H9 (cell line): ENCODE measurements at regions not wholly inside any gene's neighbourhood (a gene's known extent, or its start where the extent isn't known, plus 50 kb on each side); places are given as distances from the start of the nearest gene placed in this dataset.

Source experiments
- DNase-seq: peaks from one replicate; pipeline ENCODE4 v3.0.0-alpha.2; 2017
- H2AFZ ChIP-seq: one replicate; pipeline ENCODE4 v1.6.1; 2013; ENCODE audit warnings: mild to moderate bottlenecking, low read length, control low read depth, moderate library complexity
- H2AK5ac ChIP-seq: 2 replicates; pipeline ENCODE4 v1.6.1; 2013; ENCODE audit warnings: low read length, control low read depth, mixed read lengths; ENCODE audit not compliant: insufficient read length
- H2BK120ac ChIP-seq: one replicate; pipeline ENCODE4 v1.6.1; 2013; ENCODE audit warnings: low read depth, mild to moderate bottlenecking, low read length, control low read depth, inconsistent platforms; ENCODE audit not compliant: poor library complexity, severe bottlenecking
- H2BK12ac ChIP-seq: 2 replicates; pipeline ENCODE4 v1.6.1; 2013; ENCODE audit warnings: low read length, control low read depth, mixed read lengths, low read depth; ENCODE audit not compliant: insufficient read length
- H2BK15ac ChIP-seq: 2 replicates; pipeline ENCODE4 v1.6.1; 2013; ENCODE audit warnings: low read depth, low read length, control low read depth
- H2BK20ac ChIP-seq: one replicate; pipeline ENCODE4 v1.6.1; 2013; ENCODE audit warnings: low read depth, mild to moderate bottlenecking, low read length, control low read depth, inconsistent platforms; ENCODE audit not compliant: poor library complexity, severe bottlenecking
- H2BK5ac ChIP-seq: 2 replicates; pipeline ENCODE4 v1.6.1; 2013; ENCODE audit warnings: low read length, control low read depth, mixed read lengths; ENCODE audit not compliant: insufficient read length
- H3K14ac ChIP-seq: 2 replicates; pipeline ENCODE4 v1.6.1; 2013; ENCODE audit warnings: low read length, control low read depth; ENCODE audit not compliant: insufficient read depth
- H3K18ac ChIP-seq: 2 replicates; pipeline ENCODE4 v1.6.1; 2013; ENCODE audit warnings: low read depth, mild to moderate bottlenecking, mixed read lengths, low read length, control low read depth; ENCODE audit not compliant: insufficient read length
- H3K23ac ChIP-seq: 2 replicates; pipeline ENCODE4 v1.6.1; 2013; ENCODE audit warnings: low read length, control low read depth, mixed read lengths, low read depth; ENCODE audit not compliant: insufficient read length
- H3K23me2 ChIP-seq: 2 replicates; pipeline ENCODE4 v1.6.1; 2013; ENCODE audit warnings: low read depth, mild to moderate bottlenecking, mixed read lengths, low read length, control low read depth; ENCODE audit not compliant: insufficient read length, poor library complexity, severe bottlenecking
- H3K27ac ChIP-seq: 2 replicates; pipeline ENCODE4 v1.5.1; 2013; ENCODE audit warnings: low read length, control low read depth, mixed read lengths, low read depth; ENCODE audit not compliant: insufficient read length
- H3K27me3 ChIP-seq: 2 replicates; pipeline ENCODE4 v1.6.1; 2013; ENCODE audit warnings: low read length, control low read depth, inconsistent platforms; ENCODE audit not compliant: insufficient read depth
- H3K4ac ChIP-seq: 2 replicates; pipeline ENCODE4 v1.6.1; 2013; ENCODE audit warnings: low read depth, mild to moderate bottlenecking, control low read depth, inconsistent platforms, low read length, moderate library complexity
- H3K4me1 ChIP-seq: 2 replicates; pipeline ENCODE4 v1.6.1; 2013; ENCODE audit warnings: low read length, control low read depth, inconsistent platforms; ENCODE audit not compliant: insufficient read depth
- H3K4me2 ChIP-seq: 2 replicates; pipeline ENCODE4 v1.6.1; 2013; ENCODE audit warnings: low read length, control low read depth, mixed read lengths; ENCODE audit not compliant: insufficient read length, insufficient read depth
- H3K56ac ChIP-seq: 2 replicates; pipeline ENCODE4 v1.6.1; 2013; ENCODE audit warnings: low read depth, mild to moderate bottlenecking, mixed read lengths, low read length, control low read depth; ENCODE audit not compliant: insufficient read length
- H3K79me1 ChIP-seq: 2 replicates; pipeline ENCODE4 v1.6.1; 2013; ENCODE audit warnings: low read depth, mild to moderate bottlenecking, moderate library complexity, low read length, control low read depth, inconsistent platforms; ENCODE audit not compliant: insufficient read depth, poor library complexity, severe bottlenecking
- H3K79me2 ChIP-seq: 2 replicates; pipeline ENCODE4 v1.6.1; 2013; ENCODE audit warnings: low read length, control low read depth, inconsistent platforms; ENCODE audit not compliant: insufficient read depth
- H3K9ac ChIP-seq: 2 replicates; pipeline ENCODE4 v1.6.1; 2013; ENCODE audit warnings: low read length, control low read depth, mixed read lengths; ENCODE audit not compliant: insufficient read length; ENCODE audit errors: extremely low read depth
- H3K9me3 ChIP-seq: one replicate; pipeline ENCODE4 v1.6.1; 2013; ENCODE audit warnings: low read depth, low read length, inconsistent platforms; ENCODE audit not compliant: control insufficient read depth
- H3T11ph ChIP-seq: one replicate; pipeline ENCODE4 v1.6.1; 2013; ENCODE audit warnings: mild to moderate bottlenecking, low read length, control low read depth, inconsistent platforms
- H4K20me1 ChIP-seq: one replicate; pipeline ENCODE4 v1.6.1; 2013; ENCODE audit not compliant: control insufficient read depth, insufficient read length, insufficient read depth
- H4K5ac ChIP-seq: 2 replicates; pipeline ENCODE4 v1.6.1; 2013; ENCODE audit warnings: low read depth, mild to moderate bottlenecking, mixed read lengths, low read length, control low read depth; ENCODE audit not compliant: insufficient read length
- H4K8ac ChIP-seq: replicated peaks from 2 replicates; pipeline ENCODE4 v1.6.1; 2013; ENCODE audit warnings: low read length, control low read depth, mixed read lengths, low read depth; ENCODE audit not compliant: insufficient read length
- H4K91ac ChIP-seq: 2 replicates; pipeline ENCODE4 v1.6.1; 2013; ENCODE audit warnings: low read depth, mild to moderate bottlenecking, moderate library complexity, mixed read lengths, low read length, control low read depth; ENCODE audit not compliant: insufficient read length
- H3K27ac Mint-ChIP-seq, 3 experiments: 2 replicates in 2 of 3; 3 replicates in 1 of 3; pipeline ENCODE4 v1.8.0; 2020 to 2021; ENCODE audit warnings: mixed read lengths in 3 of 3, mild to moderate bottlenecking in 1 of 3, moderate library complexity in 1 of 3
- H3K27me3 Mint-ChIP-seq: 2 replicates; pipeline ENCODE4 v1.8.0; 2021; ENCODE audit warnings: low read depth, mild to moderate bottlenecking, moderate library complexity, mixed read lengths
- H3K36me3 Mint-ChIP-seq, 3 experiments: 2 replicates in 2 of 3; 3 replicates in 1 of 3; pipeline ENCODE4 v1.8.0; 2020 to 2021; ENCODE audit warnings: low read depth in 3 of 3, mixed read lengths in 3 of 3; ENCODE audit not compliant: insufficient read depth in 1 of 3
- H3K4me1 Mint-ChIP-seq, 2 experiments: 2 replicates each; pipeline ENCODE4 v1.8.0; 2020; ENCODE audit warnings: mixed read lengths in 2 of 2
- H3K4me3 Mint-ChIP-seq, 2 experiments: 2 replicates in 1 of 2; 3 replicates in 1 of 2; pipeline ENCODE4 v1.8.0; 2020 to 2021; ENCODE audit warnings: mild to moderate bottlenecking in 2 of 2, mixed read lengths in 2 of 2, moderate library complexity in 1 of 2
- H3K9me3 Mint-ChIP-seq, 2 experiments: 2 replicates in 1 of 2; 3 replicates in 1 of 2; pipeline ENCODE4 v1.8.0; 2020; ENCODE audit warnings: mild to moderate bottlenecking in 2 of 2, mixed read lengths in 2 of 2, moderate library complexity in 1 of 2
- CTCF ChIP-seq: fragments of 200-600 bp; sonication (generic); conservative IDR thresholded peaks from 3 replicates; pipeline ENCODE4 v1.8.0; 2021; ENCODE audit warnings: antibody characterized with exemption, mild to moderate bottlenecking
- WGBS: extraction: QIAGEN DNeasy Blood & Tissue Kit; methylation state at CpG from one replicate; pipeline ENCODE4 v1.1.7; 2013; ENCODE audit warnings: missing lambda C conversion rate, low lambda C conversion rate, mixed read lengths; ENCODE audit not compliant: insufficient read length; ENCODE audit errors: extremely low coverage; 5-methylcytosine and 5-hydroxymethylcytosine counted together

- H3K23ac ChIP-seq, result no peak overlapping the region
- H3K79me2 ChIP-seq, result no peaks in the 10 kb centered on the region
- no peak overlapping the region for H2BK12ac ChIP-seq
- H3K36me3 Mint-ChIP-seq, result no peaks in the 10 kb centered on the region; a peak in 1 of 7 replicates
- H3K4me2 ChIP-seq, result no peak overlapping the region
- no peak overlapping the region for H2BK15ac ChIP-seq
- H2AK5ac ChIP-seq, result no peak overlapping the region
- no peak overlapping the region for H2BK5ac ChIP-seq
- H3K27ac ChIP-seq, result no peak overlapping the region
- no peaks in the 10 kb centered on the region for H3K23me2 ChIP-seq
- no peak overlapping the region for H3K9ac ChIP-seq
- no peak overlapping the region for H3K14ac ChIP-seq
- no peaks in the 10 kb centered on the region for H3K4me1 ChIP-seq
- H3K9me3 ChIP-seq, result no peaks in the 10 kb centered on the region
- no peak overlapping the region for H2AFZ ChIP-seq
- H3K27ac Mint-ChIP-seq, result no peak overlapping the region
- H3T11ph ChIP-seq, result no peak overlapping the region
- no peak overlapping the region for H2BK20ac ChIP-seq
- H3K4ac ChIP-seq, result no peak overlapping the region
- peaks cover 4% of the 10 kb centered on the region for H3K27me3 Mint-ChIP-seq
- WGBS, result no CpG with 5 or more reads among the region's 11 CpGs
- no peak overlapping the region for H3K4me3 Mint-ChIP-seq
- H4K20me1 ChIP-seq, result no peaks in the 10 kb centered on the region
- H4K5ac ChIP-seq, result no peak overlapping the region
- H3K27me3 ChIP-seq, result no peaks in the 10 kb centered on the region
- no peak for TF ChIP-seq CTCF
- H3K9me3 Mint-ChIP-seq, result peaks cover 0 to 2% of the 10 kb centered on the region in 2 experiments; a peak in 1 of 5 replicates
- H2BK120ac ChIP-seq, result no peak overlapping the region
- H4K91ac ChIP-seq, result no peak overlapping the region
- DNase-seq, result no peak
- no peak overlapping the region for H4K8ac ChIP-seq
- H3K4me1 Mint-ChIP-seq, result peaks cover 0 to 6% of the 10 kb centered on the region in 2 experiments; a peak in 2 of 4 replicates
- no peaks in the 10 kb centered on the region for H3K79me1 ChIP-seq
- no peak overlapping the region for H3K18ac ChIP-seq
- no peak overlapping the region for H3K56ac ChIP-seq
Measured at GRCh38 chr6:150681578-150682395, 82.1 kb downstream of the PLEKHG1 start.
